Stimulated activated effector memory CD8-positive, alpha-beta T cell treated with anti-CD3 and anti-CD28 coated beads, Interleukin-12 subunit alpha, Interleukin-12 subunit beta, amount 100 ng/mL, for 72 hours (primary cell): ENCODE measurements at regions not wholly inside any gene's neighbourhood (a gene's known extent, or its start where the extent isn't known, plus 50 kb on each side); places are given as distances from the start of the nearest gene placed in this dataset.
A peak's percentile ranks its signal among the peaks of the same experiment; 100 is the strongest.
"Not testable (repeated sequence)": the region's sequence is repeated elsewhere in the genome, so short reads cannot be mapped to it uniquely, and the experiment has no call there.

Experiments
- ATAC-seq: fragments of 150-1000 bp; cut with Tn5 transposase; 2 replicates; pipeline ENCODE4 v1.10.0; 2021
- DNase-seq, 2 donors: peaks; one replicate each; pipeline ENCODE4 v3.0.0; 2021 to 2022; ENCODE audit warnings: low spot score in 2 of 2
- H3K27ac Mint-ChIP-seq: one replicate; pipeline ENCODE4 v1.8.0; 2022; ENCODE audit warnings: mild to moderate bottlenecking, mixed read lengths
- H3K36me3 Mint-ChIP-seq: one replicate; pipeline ENCODE4 v1.8.0; 2022; ENCODE audit warnings: mild to moderate bottlenecking, mixed read lengths
- H3K4me1 Mint-ChIP-seq: one replicate; pipeline ENCODE4 v1.8.0; 2022; ENCODE audit warnings: mixed read lengths
- H3K4me3 Mint-ChIP-seq: one replicate; pipeline ENCODE4 v1.8.0; 2022; ENCODE audit warnings: mild to moderate bottlenecking, mixed read lengths
- H3K9me3 Mint-ChIP-seq: one replicate; pipeline ENCODE4 v1.8.0; 2022; ENCODE audit warnings: mixed read lengths

DNA sequence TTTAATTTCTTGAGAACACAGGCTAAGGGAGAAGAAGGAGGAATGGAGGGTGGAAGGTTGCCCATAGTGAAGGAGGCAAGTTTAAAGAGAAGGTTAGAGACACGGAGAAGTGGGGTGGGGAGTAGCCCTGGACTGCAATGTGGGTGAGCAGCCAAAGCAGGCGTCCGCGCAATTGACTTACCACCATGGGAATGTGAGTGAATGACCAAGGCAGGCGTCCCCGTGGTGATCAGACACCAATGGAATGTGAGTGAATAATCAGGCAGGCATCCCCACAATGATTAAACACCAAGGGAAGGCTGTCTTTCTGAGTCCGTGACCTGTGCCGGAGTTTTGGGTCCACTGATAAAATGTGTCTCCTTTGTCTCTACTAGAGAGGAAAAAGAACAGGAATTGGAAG lies 1223.1 kb downstream of the ARAP2 start:
- H3K27ac Mint-ChIP-seq, DNase-seq, H3K36me3 Mint-ChIP-seq, H3K4me3 Mint-ChIP-seq, ATAC-seq, H3K4me1 Mint-ChIP-seq: not testable (repeated sequence)
- peaks cover 33% of the 10 kb centered on the region for H3K9me3 Mint-ChIP-seq

DNA sequence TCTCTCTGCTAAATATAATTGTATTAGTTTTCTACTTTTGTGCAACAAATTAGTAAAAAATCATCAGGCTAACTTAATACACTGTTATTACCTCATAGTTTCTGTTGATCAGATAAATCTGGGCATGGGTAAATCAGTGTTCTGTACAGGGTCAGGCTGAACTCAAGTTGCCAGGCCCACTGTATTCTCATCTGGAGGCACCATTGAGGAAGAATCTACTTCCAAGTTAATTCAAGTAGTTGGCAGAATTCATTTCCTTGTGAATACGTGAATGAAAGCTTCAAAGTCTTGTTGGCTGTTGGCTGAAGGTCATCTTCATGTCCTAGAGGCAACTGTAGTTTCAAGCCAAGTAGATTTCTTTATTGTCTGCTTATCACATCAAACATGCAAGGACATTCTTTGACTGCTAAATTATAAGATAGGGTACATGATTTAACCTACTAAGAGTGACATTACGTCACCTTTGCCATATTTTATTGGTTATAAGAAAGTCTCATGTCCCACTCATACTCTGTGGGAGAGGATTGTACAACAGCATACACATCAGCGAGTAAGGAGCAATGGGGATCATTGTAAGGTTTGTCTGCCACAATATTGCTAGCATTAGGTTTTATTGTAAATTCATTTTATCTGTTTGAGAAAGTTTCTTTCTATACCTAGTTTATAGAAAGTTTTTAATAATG lies 1219.0 kb downstream of the ARAP2 start:
- no peak for ATAC-seq
- H3K9me3 Mint-ChIP-seq, result peaks cover 23% of the 10 kb centered on the region
- H3K4me1 Mint-ChIP-seq, result no peaks in the 10 kb centered on the region
- no peak for DNase-seq
- H3K4me3 Mint-ChIP-seq, result no peak overlapping the region
- no peak overlapping the region for H3K27ac Mint-ChIP-seq
- H3K36me3 Mint-ChIP-seq, result no peaks in the 10 kb centered on the region

DNA sequence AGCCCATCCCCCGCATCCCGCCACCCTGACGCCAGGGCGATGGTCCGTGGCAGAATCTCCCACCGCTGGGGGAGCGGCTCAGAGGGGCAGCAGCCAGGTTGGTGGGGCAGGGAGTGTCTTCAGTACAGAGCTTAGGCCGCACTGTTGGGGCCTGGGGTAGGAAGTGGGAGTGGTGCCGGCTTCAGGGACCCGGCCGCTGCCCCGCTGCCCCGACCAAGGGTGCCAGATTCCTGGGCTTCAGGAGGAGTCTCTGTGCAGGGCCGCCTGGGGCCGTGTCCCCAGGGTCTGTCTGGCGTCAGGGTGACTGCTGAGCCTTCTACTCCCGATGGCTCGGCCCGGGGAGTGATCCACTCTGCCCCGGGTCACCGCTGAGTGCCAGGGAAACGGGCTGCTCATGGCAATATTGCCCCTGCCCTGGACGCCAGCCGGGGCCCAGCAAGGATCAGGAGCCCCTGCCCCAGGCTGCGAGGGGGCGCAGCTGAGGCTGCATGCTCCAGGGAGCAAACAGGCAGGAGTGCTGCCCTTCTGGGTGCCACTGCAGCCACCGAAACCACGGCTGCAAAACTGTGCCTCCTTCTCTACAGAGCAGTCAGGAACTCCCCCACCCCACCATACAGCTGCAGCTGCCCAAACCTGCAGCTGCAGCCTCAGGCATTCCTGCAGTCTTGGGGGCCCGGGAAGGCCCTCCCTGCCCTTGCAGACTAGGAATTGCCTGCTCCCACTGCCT lies 1206.1 kb downstream of the ARAP2 start:
- H3K4me3 Mint-ChIP-seq, result no peak overlapping the region
- peaks cover 10% of the 10 kb centered on the region for H3K9me3 Mint-ChIP-seq
- H3K36me3 Mint-ChIP-seq, result no peaks in the 10 kb centered on the region
- ATAC-seq (peak; percentile 31), DNase-seq (no peak)
- H3K4me1 Mint-ChIP-seq, result no peaks in the 10 kb centered on the region
- no peak overlapping the region for H3K27ac Mint-ChIP-seq

DNA sequence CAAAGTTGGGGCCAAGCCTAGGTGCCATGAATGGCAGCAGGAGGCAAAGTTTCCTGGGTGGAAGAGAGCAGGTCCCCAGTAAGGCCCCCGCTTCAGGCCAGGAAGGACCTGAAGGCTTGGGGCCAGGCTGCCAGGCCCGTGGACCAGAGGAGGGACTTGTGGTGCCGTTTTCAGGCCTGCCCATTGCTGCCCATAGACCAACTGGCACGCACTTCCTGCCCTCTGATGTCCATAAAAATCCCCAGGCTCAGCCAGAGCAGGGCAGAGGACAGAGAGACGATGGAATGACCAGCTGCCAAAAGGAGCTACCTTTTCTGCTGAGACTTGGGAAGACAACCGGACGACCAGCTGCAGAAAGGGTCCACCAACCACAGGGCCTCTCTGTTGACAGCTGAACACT lies 1205.5 kb downstream of the ARAP2 start:
- Mint-ChIP-seq H3K4me1 (no peaks in the 10 kb centered on the region), H3K27ac (no peak overlapping the region), H3K9me3 (peaks cover 8% of the 10 kb centered on the region), H3K36me3 (no peaks in the 10 kb centered on the region), H3K4me3 (no peak overlapping the region)
- DNase-seq, result no peak
- peak; percentile 26 for ATAC-seq

DNA sequence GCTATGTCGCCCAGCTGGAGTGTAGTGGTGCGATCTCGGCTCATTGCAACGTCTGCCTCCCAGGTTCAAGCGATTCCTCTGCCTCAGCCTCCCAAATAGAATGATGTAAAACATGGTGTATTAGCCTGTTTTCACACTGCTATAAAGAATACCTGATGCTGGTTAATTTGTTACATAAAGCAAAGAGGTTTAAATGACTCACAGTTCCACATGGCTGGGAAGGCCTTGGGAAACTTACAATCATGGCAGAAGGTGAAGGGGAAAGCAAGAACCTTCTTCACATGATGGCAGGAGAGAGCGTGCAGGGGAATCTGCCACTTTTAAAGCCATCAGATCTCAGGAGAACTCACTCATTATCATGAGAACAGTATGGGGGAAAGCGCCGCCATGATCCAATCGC lies 1191.8 kb downstream of the ARAP2 start:
- Mint-ChIP-seq H3K9me3 (peaks cover 3% of the 10 kb centered on the region), H3K4me3 (no peak overlapping the region), H3K36me3 (no peaks in the 10 kb centered on the region)

DNA sequence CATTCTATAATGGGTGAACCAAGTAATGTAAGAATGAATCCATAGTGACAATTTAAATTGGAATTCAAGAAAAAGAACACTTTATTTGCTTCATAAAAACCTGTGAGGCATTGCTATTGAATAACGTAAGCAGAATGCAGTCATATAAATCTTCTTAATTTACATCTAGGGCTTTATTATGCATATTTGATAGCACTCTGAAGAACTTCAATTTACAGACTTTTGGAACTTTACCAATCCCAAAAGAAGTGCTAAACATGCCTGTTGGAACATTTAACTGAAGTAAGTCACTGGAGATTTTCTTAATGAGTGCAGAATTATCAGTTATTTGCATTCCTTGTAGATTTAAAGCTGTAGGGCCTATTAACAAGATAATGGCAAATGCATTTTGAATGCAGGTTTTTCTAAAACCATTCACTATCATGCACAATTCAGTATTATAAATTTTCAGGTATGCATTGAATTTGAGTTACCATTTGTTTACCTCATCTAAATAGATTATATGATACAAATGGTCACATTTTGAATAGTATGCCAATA lies 1181.2 kb downstream of the ARAP2 start:
- Mint-ChIP-seq H3K36me3 (no peaks in the 10 kb centered on the region), H3K9me3 (peaks cover 10% of the 10 kb centered on the region), H3K4me3 (no peak overlapping the region), H3K4me1 (no peaks in the 10 kb centered on the region), H3K27ac (no peak overlapping the region)
- no peak for DNase-seq
- no peak for ATAC-seq

More for the DNA sequence above, 1191.8 kb downstream of the ARAP2 start:
- no peaks in the 10 kb centered on the region for H3K4me1 Mint-ChIP-seq
- no peak for DNase-seq
- no peak overlapping the region for H3K27ac Mint-ChIP-seq
- no peak for ATAC-seq

DNA sequence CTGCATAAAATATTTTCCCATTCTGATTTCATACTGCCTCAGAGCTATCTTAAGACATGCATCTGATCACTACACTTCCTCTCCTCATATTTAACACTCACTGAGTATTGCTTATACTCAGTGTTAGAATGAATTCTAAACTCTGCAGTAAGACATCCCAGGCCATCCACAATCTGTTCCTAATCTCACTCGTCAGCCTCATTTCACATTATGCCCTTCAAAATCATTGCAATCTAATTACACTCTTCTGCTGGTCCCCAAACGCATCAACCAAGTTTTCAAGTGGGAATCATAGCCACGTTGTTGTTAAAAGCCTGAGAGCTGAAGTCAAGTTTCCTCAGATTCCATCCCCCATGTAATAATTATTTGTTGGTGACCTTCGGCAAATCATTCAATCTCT lies 1177.9 kb downstream of the ARAP2 start:
- H3K36me3 Mint-ChIP-seq, result no peaks in the 10 kb centered on the region
- DNase-seq (no peak), ATAC-seq (no peak)
- H3K4me3 Mint-ChIP-seq, result no peak overlapping the region
- H3K4me1 Mint-ChIP-seq, result no peaks in the 10 kb centered on the region
- H3K9me3 Mint-ChIP-seq, result peaks cover 6% of the 10 kb centered on the region
- H3K27ac Mint-ChIP-seq, result no peak overlapping the region

DNA sequence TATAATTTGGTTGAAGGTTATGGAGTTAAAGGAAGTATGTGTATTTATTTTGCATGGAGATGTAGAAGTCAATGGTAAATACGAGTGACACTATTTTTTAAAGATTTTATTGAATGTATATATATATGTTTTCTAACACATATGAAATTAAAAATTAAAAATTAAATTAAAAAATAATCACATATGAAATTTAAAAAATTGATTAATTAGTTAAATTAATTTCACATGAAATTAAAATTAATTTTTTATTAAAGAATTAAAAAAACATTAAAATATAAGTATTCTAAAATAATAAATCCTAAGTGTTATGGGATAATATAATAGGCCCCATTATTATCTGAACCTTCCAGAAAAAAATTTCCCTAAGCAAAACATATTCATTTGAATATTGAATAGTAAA lies 1163.5 kb downstream of the ARAP2 start:
- DNase-seq (no peak), ATAC-seq (no peak)
- Mint-ChIP-seq H3K36me3 (no peaks in the 10 kb centered on the region), H3K4me1 (no peaks in the 10 kb centered on the region), H3K27ac (no peak overlapping the region), H3K9me3 (no peaks in the 10 kb centered on the region), H3K4me3 (no peak overlapping the region)

DNA sequence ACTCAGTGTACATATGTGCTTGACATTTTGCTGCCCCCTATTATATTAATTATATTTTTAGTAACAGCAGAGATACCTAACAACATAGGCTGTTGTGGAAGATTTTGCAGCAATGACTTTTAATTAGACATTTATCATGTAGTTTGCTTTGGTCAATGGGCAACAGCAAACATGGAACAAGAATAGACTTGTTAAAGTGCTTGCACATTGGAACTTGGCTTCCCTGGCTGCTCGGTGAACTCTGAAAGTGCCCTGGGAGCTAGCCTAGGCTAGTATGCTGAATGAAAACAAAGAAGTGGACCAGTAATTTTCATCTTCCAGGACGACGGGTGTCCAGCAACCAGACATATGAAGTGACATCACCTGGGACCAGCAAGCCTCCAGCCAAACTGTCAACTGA lies 1157.1 kb downstream of the ARAP2 start:
- Mint-ChIP-seq H3K4me1 (no peaks in the 10 kb centered on the region), H3K9me3 (no peaks in the 10 kb centered on the region), H3K4me3 (no peak overlapping the region), H3K27ac (no peak overlapping the region), H3K36me3 (no peaks in the 10 kb centered on the region)
- ATAC-seq (no peak), DNase-seq (no peak)

DNA sequence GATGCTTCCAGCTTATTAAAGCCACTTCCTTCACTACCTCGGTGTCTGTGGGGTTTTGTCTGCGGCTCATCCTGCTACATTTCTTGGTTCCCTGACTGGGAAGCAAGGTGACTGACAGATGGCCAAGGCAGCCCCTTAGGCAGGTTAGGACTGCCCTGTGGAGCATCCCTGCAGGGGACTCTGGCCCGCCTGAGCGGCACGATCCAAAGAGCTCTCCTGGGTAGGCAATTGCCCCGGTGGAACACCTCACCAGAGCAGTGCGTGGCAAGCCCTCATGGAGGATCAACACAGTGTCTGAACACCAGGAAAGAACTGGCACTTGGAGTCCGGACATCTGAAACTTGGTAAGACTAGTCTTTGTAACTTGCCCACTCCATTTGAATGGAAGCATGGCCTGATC lies 1143.4 kb downstream of the ARAP2 start:
- ATAC-seq (no peak), DNase-seq (no peak)
- Mint-ChIP-seq H3K36me3 (no peaks in the 10 kb centered on the region), H3K4me1 (no peaks in the 10 kb centered on the region), H3K27ac (no peak overlapping the region), H3K4me3 (no peak overlapping the region), H3K9me3 (peaks cover 12% of the 10 kb centered on the region)

DNA sequence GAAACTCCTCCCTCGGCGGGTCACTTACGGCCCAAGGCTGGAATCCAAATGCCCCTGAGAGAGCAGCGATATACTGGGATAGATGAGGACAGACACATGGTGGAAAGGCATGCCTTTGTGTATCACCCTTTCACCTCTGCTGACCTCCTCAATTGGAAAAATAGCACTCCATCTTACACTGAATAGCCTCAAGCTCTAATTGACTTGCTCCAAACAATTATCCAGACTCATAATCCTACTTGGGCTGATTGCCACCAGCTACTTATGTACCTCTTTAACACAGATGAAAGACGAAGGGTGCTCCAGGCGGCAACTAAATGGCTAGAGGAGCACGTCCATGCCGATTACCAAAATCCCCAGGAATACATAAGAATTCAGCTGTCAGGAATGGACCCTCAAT lies 1142.2 kb downstream of the ARAP2 start:
- no peak overlapping the region for H3K4me3 Mint-ChIP-seq
- no peaks in the 10 kb centered on the region for H3K4me1 Mint-ChIP-seq
- H3K36me3 Mint-ChIP-seq, result no peaks in the 10 kb centered on the region
- peaks cover 8% of the 10 kb centered on the region for H3K9me3 Mint-ChIP-seq
- no peak for ATAC-seq
- no peak for DNase-seq
- no peak overlapping the region for H3K27ac Mint-ChIP-seq

DNA sequence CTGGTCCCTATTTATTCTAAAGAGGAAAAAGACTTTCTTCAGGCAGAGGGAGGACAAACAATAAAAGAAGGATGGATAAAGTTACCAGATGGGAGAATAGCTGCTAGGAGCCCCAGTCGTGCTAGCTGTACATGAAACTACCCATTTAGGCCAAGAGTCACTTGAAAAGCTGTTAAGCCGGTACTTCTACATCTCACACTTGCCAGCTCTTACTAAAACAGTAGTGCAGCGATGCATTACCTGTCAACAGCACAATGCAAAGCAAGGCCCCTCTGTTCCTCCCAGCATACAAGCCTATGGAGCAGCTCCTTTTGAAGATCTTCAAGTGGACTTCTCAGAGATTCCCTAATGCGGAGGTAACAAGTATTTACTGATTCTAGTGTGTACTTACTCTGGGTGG lies 1138.8 kb downstream of the ARAP2 start:
- Mint-ChIP-seq H3K9me3 (peaks cover 11% of the 10 kb centered on the region), H3K4me1 (no peaks in the 10 kb centered on the region), H3K4me3 (no peak overlapping the region), H3K27ac (no peak overlapping the region), H3K36me3 (no peaks in the 10 kb centered on the region)
- ATAC-seq (no peak), DNase-seq (no peak)

DNA sequence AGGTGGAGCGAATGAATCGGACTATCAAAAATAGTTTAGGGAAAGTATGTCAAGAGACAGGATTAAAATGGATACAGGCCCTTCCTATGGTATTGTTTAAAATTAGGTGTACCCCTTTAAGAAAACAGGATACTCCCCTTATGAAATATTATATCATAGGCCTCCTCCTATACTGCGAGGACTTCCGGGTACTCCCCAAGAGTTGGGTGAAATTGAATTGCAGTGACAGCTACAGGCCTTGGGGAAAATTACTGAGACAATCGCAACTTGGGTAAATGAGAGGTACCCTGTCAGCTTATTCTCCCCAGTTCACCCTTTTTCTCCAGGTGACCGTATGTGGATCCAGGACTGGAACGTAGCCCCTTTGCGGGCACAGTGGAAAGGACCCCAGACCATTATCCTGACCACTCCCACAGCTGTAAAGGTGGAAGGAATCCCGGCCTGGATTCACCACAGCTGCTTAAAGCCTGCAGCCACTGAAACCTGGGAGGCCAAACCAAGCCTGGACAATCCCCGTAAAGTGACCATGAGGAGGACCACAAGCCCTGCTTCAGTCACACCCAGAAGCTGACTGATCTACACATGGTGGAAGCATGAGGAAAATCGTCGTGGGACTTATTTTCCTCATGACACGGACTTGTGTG lies 1138.1 kb downstream of the ARAP2 start:
- no peak for DNase-seq
- ATAC-seq, result no peak
- no peak overlapping the region for H3K4me3 Mint-ChIP-seq
- H3K27ac Mint-ChIP-seq, result no peak overlapping the region
- H3K36me3 Mint-ChIP-seq, result no peaks in the 10 kb centered on the region
- peaks cover 11% of the 10 kb centered on the region for H3K9me3 Mint-ChIP-seq
- H3K4me1 Mint-ChIP-seq, result no peaks in the 10 kb centered on the region

DNA sequence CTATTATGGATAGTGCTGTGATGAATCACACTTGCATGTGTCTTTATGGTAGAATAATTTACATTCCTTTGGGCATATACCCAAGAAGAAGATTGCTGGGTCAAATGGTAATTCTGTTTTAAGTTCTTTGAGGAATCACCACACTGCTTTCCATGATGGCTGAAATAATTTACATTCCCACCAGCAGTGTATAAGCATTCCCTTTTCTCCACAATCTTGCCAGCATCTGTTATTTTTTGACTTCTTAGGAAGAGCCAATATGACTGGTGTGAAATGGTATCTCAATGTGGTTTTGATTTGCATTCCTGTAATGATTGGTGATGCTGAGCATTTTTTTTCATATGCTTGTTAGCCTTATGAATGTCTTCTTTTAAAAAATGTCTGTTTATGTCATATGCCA lies 1120.2 kb downstream of the ARAP2 start:
- Mint-ChIP-seq H3K9me3 (peaks cover 9% of the 10 kb centered on the region), H3K4me1 (no peaks in the 10 kb centered on the region), H3K27ac (no peak overlapping the region), H3K4me3 (no peak overlapping the region), H3K36me3 (no peaks in the 10 kb centered on the region)
- ATAC-seq (no peak), DNase-seq (no peak)

DNA sequence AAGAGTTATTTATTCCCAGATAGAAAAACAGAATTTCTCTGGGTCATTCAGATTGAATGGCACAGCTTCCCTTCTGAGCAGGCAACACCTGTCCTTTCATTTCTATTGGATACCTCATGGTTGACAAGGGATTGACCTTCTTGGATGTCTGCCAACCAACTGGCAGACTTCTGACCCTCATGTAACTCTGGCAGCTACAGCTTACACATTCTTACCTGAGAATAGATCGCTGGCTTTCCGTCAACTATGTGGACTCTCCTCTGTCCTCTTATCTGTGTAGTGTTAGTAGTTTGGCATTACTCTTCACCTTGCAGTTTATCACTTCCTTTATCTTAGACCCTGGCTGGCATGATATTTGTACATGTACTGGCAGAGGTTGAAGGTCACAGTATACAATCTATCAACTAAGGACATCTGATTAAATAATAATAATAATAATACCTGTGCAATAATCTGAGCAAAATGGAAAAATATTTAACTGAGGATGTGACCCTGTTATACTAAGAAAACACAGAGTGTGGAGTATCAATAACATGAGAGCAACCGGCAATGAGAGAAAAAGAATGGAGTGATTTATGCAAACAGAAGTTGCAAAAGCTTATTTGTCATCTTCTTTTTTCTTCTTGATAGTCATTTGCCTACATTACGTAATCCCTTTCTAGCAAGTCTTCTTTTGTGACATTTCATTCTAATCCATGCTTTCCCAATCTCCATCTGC lies 1118.2 kb downstream of the ARAP2 start:
- no peak overlapping the region for H3K4me3 Mint-ChIP-seq
- DNase-seq, result no peak
- ATAC-seq, result no peak
- H3K9me3 Mint-ChIP-seq, result peaks cover 9% of the 10 kb centered on the region
- H3K4me1 Mint-ChIP-seq, result no peaks in the 10 kb centered on the region
- no peak overlapping the region for H3K27ac Mint-ChIP-seq
- no peaks in the 10 kb centered on the region for H3K36me3 Mint-ChIP-seq
